ENCODE measurements at regions not wholly inside any gene's neighbourhood (a gene's known extent, or its start where the extent isn't known, plus 50 kb on each side); places are given as distances from the start of the nearest gene placed in this dataset.
A peak's percentile ranks its signal among the peaks of the same experiment; 100 is the strongest.

GRCh38 chr11:133679896-133680295 lies 147.6 kb upstream of the OPCML start:
- H3K27me3 Mint-ChIP-seq (ENCODE audit: low read depth), result peaks cover 2% of the 10 kb centered on the region
- ATAC-seq, result no peak
- H3K4me3 Mint-ChIP-seq, result no peak overlapping the region
- no peak overlapping the region for H3K27ac Mint-ChIP-seq
- H3K36me3 Mint-ChIP-seq (ENCODE audit: low read depth), result no peaks in the 10 kb centered on the region
- no peaks in the 10 kb centered on the region for H3K4me1 Mint-ChIP-seq (ENCODE audit: low read depth)
- ChIA-PET POLR2A (no interaction called here), CTCF (no interaction called here)
- no peaks in the 10 kb centered on the region for H3K9me3 Mint-ChIP-seq (ENCODE audit: insufficient read depth)
- no peak for DNase-seq

GRCh38 chr11:133678191-133678590 lies 145.9 kb upstream of the OPCML start:
- Mint-ChIP-seq H3K4me3 (no peak overlapping the region), H3K27me3 (ENCODE audit: low read depth) (peaks cover 2% of the 10 kb centered on the region), H3K27ac (no peak overlapping the region), H3K4me1 (ENCODE audit: low read depth) (no peaks in the 10 kb centered on the region), H3K9me3 (ENCODE audit: insufficient read depth) (no peaks in the 10 kb centered on the region), H3K36me3 (ENCODE audit: low read depth) (no peaks in the 10 kb centered on the region)
- POLR2A ChIA-PET, result no interaction called here
- DNase-seq (no peak), ATAC-seq (no peak)
- CTCF ChIA-PET, result no interaction called here

- CTCF ChIA-PET, result interaction anchor here (1.5 kb wide), 1 partner anchor 25 kb away, joined by 3 read pairs; no protein-coding TSS in a partner anchor
- ATAC-seq (no peak), DNase-seq (no peak)
- Mint-ChIP-seq H3K36me3 (ENCODE audit: low read depth) (no peaks in the 10 kb centered on the region), H3K4me1 (ENCODE audit: low read depth) (no peaks in the 10 kb centered on the region), H3K27ac (no peak overlapping the region), H3K9me3 (ENCODE audit: insufficient read depth) (no peaks in the 10 kb centered on the region), H3K27me3 (ENCODE audit: low read depth) (peaks cover 2% of the 10 kb centered on the region), H3K4me3 (no peak overlapping the region)
- POLR2A ChIA-PET, result no interaction called here
Observed at GRCh38 chr11:133677387-133677786, 145.1 kb upstream of the OPCML start.

DNA sequence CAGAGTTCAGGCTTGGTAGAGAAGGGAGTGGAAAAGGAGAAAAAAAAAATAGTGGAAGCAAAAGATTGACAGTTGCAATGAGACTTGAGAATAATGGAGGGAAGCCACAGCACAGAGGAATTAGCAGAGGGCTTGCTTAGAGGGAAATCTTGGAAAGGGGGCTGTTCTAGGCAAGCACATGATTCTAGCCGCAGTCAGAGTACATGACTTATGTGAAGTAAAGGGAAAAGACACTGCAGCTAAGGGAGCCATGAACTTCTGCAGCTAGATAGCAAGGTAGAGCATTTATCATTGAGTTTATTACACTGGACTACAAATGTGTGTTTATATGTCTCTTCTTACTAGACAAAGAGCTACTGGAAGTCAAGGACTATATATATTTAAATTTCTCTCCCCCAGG lies 144.0 kb upstream of the OPCML start:
- DNase-seq (no peak), ATAC-seq (no peak)
- ChIA-PET CTCF (interaction anchor here (1.5 kb wide), 1 partner anchor 26 kb away, joined by 3 read pairs; no protein-coding TSS in a partner anchor), POLR2A (no interaction called here)
- H3K27ac Mint-ChIP-seq, result no peak overlapping the region
- H3K27me3 Mint-ChIP-seq (ENCODE audit: low read depth), result no peaks in the 10 kb centered on the region
- H3K4me3 Mint-ChIP-seq, result no peak overlapping the region
- no peaks in the 10 kb centered on the region for H3K4me1 Mint-ChIP-seq (ENCODE audit: low read depth)
- H3K36me3 Mint-ChIP-seq (ENCODE audit: low read depth), result no peaks in the 10 kb centered on the region
- no peaks in the 10 kb centered on the region for H3K9me3 Mint-ChIP-seq (ENCODE audit: insufficient read depth)

GRCh38 chr11:133669371-133670053 lies 137.2 kb upstream of the OPCML start:
- no peaks in the 10 kb centered on the region for H3K27me3 Mint-ChIP-seq (ENCODE audit: low read depth)
- ATAC-seq (no peak), DNase-seq (peak; percentile 22)
- CTCF ChIA-PET, result no interaction called here
- no peaks in the 10 kb centered on the region for H3K9me3 Mint-ChIP-seq (ENCODE audit: insufficient read depth)
- H3K36me3 Mint-ChIP-seq (ENCODE audit: low read depth), result no peaks in the 10 kb centered on the region
- H3K4me1 Mint-ChIP-seq (ENCODE audit: low read depth), result peaks cover 3% of the 10 kb centered on the region
- H3K27ac Mint-ChIP-seq, result no peak overlapping the region
- POLR2A ChIA-PET, result no interaction called here
- no peak overlapping the region for H3K4me3 Mint-ChIP-seq

DNA sequence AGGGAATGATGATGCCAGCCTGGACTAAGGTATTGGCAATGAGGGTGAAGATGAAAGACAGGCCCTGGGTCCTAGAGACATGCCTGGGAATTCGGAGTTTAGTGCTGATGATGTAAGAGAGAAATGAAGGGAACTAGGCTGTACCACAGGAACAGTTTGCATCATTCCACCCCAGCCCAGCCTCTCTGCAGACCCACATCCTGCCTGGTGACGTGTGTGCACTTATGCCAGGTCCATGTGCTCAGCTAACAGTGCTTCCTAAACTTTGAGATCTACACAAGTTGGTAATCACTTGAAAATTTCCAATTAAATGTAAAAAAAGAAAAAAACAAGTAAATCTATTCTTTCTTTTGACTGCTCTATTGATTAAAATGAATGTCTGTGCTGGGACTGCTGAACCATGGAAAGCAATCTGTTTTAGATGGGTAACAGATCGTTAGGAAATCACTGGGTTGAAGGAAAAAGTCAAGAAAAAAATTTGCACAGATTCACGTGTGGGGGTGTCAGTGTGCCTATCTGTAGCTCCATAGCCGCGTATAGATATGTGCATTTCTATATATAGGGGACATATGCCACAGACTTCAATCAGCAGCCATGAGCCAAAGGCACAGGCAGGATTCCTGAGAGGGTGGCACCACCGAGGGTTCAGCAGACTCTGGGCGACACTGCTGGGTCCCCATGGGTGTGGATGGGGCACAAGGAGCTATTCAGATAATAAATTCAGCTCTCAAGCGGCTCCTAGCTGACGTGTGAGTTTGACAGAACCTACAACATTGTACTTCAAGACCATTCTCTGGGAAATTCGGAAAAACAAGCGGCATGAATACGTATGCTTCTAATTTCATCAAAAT lies 131.1 kb upstream of the OPCML start:
- Mint-ChIP-seq H3K36me3 (ENCODE audit: low read depth) (no peaks in the 10 kb centered on the region), H3K9me3 (ENCODE audit: insufficient read depth) (no peaks in the 10 kb centered on the region), H3K27ac (no peak overlapping the region), H3K27me3 (ENCODE audit: low read depth) (no peaks in the 10 kb centered on the region), H3K4me1 (ENCODE audit: low read depth) (peaks cover 4% of the 10 kb centered on the region), H3K4me3 (no peak overlapping the region)
- ATAC-seq, result no peak
- DNase-seq, result no peak
- ChIA-PET POLR2A (no interaction called here), CTCF (no interaction called here)

GRCh38 chr11:133661846-133662245 lies 129.5 kb upstream of the OPCML start:
- ChIA-PET CTCF (no interaction called here), POLR2A (no interaction called here)
- H3K4me3 Mint-ChIP-seq, result no peak overlapping the region

DNA sequence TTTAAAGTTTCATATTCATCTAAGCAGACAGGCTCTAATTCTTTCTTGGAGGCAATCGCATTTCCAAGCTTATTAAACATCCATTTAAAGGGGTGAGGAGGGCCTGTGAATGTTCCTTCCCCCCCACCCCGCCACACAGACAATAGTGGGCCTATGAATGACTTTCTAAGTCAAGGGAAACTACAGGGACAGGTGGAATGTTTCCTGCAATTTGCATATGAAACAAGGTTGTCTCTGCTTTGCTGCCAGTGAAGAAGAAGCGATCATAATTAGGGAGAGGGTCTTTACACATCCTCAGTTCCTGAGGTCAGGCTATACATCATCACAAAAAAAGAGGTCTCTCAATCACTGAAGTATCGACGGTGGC lies 127.9 kb upstream of the OPCML start:
- Mint-ChIP-seq H3K4me1 (ENCODE audit: low read depth) (peaks cover 4% of the 10 kb centered on the region), H3K4me3 (no peak overlapping the region), H3K36me3 (ENCODE audit: low read depth) (no peaks in the 10 kb centered on the region), H3K27me3 (ENCODE audit: low read depth) (no peaks in the 10 kb centered on the region), H3K9me3 (ENCODE audit: insufficient read depth) (no peaks in the 10 kb centered on the region), H3K27ac (no peak overlapping the region)
- CTCF ChIA-PET, result no interaction called here
- POLR2A ChIA-PET, result no interaction called here
- no peak for DNase-seq
- ATAC-seq, result no peak

More at GRCh38 chr11:133661846-133662245, 129.5 kb upstream of the OPCML start:
- Mint-ChIP-seq H3K27me3 (ENCODE audit: low read depth) (no peaks in the 10 kb centered on the region), H3K4me1 (ENCODE audit: low read depth) (peaks cover 4% of the 10 kb centered on the region), H3K9me3 (ENCODE audit: insufficient read depth) (no peaks in the 10 kb centered on the region), H3K27ac (no peak overlapping the region), H3K36me3 (ENCODE audit: low read depth) (no peaks in the 10 kb centered on the region)
- DNase-seq (no peak), ATAC-seq (no peak)

DNA sequence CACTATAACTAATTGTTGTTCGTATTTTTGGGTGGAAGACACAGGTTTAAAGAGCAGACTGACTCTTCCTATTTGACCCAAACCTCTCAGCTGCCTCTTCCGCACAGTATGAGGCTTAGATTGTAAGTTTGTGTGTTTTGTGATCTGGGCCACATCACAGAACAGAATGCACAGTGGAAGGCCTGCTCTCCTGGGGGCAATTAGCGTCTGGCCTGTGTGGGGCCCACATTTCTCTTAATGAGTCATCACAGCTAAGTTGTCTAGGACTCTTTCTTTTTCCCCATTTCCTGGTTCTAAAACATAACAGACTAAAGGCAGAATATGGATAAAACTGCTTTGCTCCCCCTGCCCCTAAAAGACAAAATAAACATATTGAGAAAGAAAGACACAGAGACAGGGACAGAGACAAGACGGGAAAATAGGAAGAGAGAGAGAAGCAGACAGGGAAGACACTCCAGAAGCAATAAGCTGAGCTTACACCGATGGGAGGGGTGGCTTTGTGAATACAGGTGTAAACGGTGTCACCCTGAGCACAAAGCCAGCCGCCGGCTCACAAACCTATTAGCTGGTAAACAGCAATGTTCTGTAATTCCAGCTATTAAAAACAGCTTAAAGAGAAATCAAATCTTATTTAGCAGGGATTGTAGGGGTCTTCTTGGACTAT lies 127.4 kb upstream of the OPCML start:
- POLR2A ChIA-PET, result no interaction called here

GRCh38 chr11:133657054-133657453 lies 124.8 kb upstream of the OPCML start:
- ATAC-seq (no peak), DNase-seq (no peak)
- ChIA-PET POLR2A (no interaction called here), CTCF (no interaction called here)
- Mint-ChIP-seq H3K9me3 (ENCODE audit: insufficient read depth) (no peaks in the 10 kb centered on the region), H3K27ac (no peak overlapping the region), H3K27me3 (ENCODE audit: low read depth) (no peaks in the 10 kb centered on the region), H3K36me3 (ENCODE audit: low read depth) (no peaks in the 10 kb centered on the region), H3K4me1 (ENCODE audit: low read depth) (no peaks in the 10 kb centered on the region), H3K4me3 (no peak overlapping the region)

More for the DNA sequence above, 127.4 kb upstream of the OPCML start:
- Mint-ChIP-seq H3K4me3 (no peak overlapping the region), H3K9me3 (ENCODE audit: insufficient read depth) (no peaks in the 10 kb centered on the region), H3K36me3 (ENCODE audit: low read depth) (no peaks in the 10 kb centered on the region), H3K27ac (no peak overlapping the region), H3K4me1 (ENCODE audit: low read depth) (peaks cover 4% of the 10 kb centered on the region), H3K27me3 (ENCODE audit: low read depth) (no peaks in the 10 kb centered on the region)
- ATAC-seq (no peak), DNase-seq (no peak)
- CTCF ChIA-PET, result no interaction called here

- DNase-seq (no peak), ATAC-seq (no peak)
- Mint-ChIP-seq H3K27me3 (ENCODE audit: low read depth) (no peaks in the 10 kb centered on the region), H3K4me1 (ENCODE audit: low read depth) (no peaks in the 10 kb centered on the region), H3K36me3 (ENCODE audit: low read depth) (no peaks in the 10 kb centered on the region), H3K4me3 (no peak overlapping the region), H3K27ac (no peak overlapping the region), H3K9me3 (ENCODE audit: insufficient read depth) (no peaks in the 10 kb centered on the region)
- POLR2A ChIA-PET, result no interaction called here
- CTCF ChIA-PET, result no interaction called here
Observed at GRCh38 chr11:133656082-133656635, 123.9 kb upstream of the OPCML start.

- Mint-ChIP-seq H3K4me3 (no peak overlapping the region), H3K9me3 (ENCODE audit: insufficient read depth) (no peaks in the 10 kb centered on the region), H3K4me1 (ENCODE audit: low read depth) (no peaks in the 10 kb centered on the region), H3K36me3 (ENCODE audit: low read depth) (no peaks in the 10 kb centered on the region), H3K27me3 (ENCODE audit: low read depth) (no peaks in the 10 kb centered on the region), H3K27ac (no peak overlapping the region)
- ChIA-PET POLR2A (no interaction called here), CTCF (no interaction called here)
- DNase-seq (no peak), ATAC-seq (no peak)
Observed at GRCh38 chr11:133654630-133655212, 122.4 kb upstream of the OPCML start.

Measured in activated CD8-positive, alpha-beta T cell treated with anti-CD3 and anti-CD28 coated beads, Interleukin-2, amount 10 ng/mL, durations not matched to agents 7 days and 5 days (primary cell).